SK-N-SH treated with all-trans-retinoic acid at 6 μM for 48 hours (cell line): ENCODE measurements at regions not wholly inside any gene's neighbourhood (a gene's known extent, or its start where the extent isn't known, plus 50 kb on each side); places are given as distances from the start of the nearest gene placed in this dataset.

Experiments used
- ATAC-seq: fragments of 200-7000 bp; cut with Tn5 transposase; 3 replicates; pipeline ENCODE4 v1.9.1; 2020; ENCODE audit warnings: mild to moderate bottlenecking, moderate library complexity
- ARNTL ChIP-seq: fragments of 450-650 bp; formaldehyde crosslinking; IDR thresholded peaks from 2 replicates; pipeline ENCODE4 v1.5.0; 2020; ENCODE audit warnings: low read depth, mild to moderate bottlenecking, moderate library complexity, borderline replicate concordance
- CSDC2 ChIP-seq: fragments of 250-450 bp; sonication (Bioruptor Pico); IDR thresholded peaks from 2 replicates; pipeline ENCODE4 v1.5.0; 2020; ENCODE audit warnings: mild to moderate bottlenecking, moderate library complexity
- ESRRG ChIP-seq: fragments of 250-450 bp; sonication (Bioruptor Pico); IDR thresholded peaks from 2 replicates; pipeline ENCODE4 v1.6.1; 2021; ENCODE audit warnings: mild to moderate bottlenecking
- GLIS3 ChIP-seq: fragments of 250-450 bp; sonication (Bioruptor Pico); IDR thresholded peaks from 2 replicates; pipeline ENCODE4 v1.5.0; 2020; ENCODE audit warnings: mild to moderate bottlenecking, moderate library complexity
- ISL1 ChIP-seq: fragments of 250-450 bp; sonication (Bioruptor Pico); IDR thresholded peaks from 2 replicates; pipeline ENCODE4 v2.1.2; 2022; ENCODE audit warnings: mild to moderate bottlenecking, moderate library complexity
- OSR1 ChIP-seq: fragments of 250-450 bp; sonication (Bioruptor Pico); IDR thresholded peaks from 2 replicates; pipeline ENCODE4 v1.8.0; 2022; ENCODE audit warnings: moderate library complexity, mild to moderate bottlenecking, inconsistent platforms
- PPARA ChIP-seq: fragments of 250-450 bp; sonication (Bioruptor Pico); IDR thresholded peaks from 2 replicates; pipeline ENCODE4 v1.5.0; 2020; ENCODE audit warnings: mild to moderate bottlenecking, borderline replicate concordance
- RARB ChIP-seq: fragments of 250-450 bp; sonication (Bioruptor Pico); IDR thresholded peaks from 2 replicates; pipeline ENCODE4 v1.8.0; 2021; ENCODE audit warnings: mild to moderate bottlenecking, moderate library complexity
- SNAI2 ChIP-seq: fragments of 250-450 bp; sonication (Bioruptor Pico); IDR thresholded peaks from 2 replicates; pipeline ENCODE4 v1.5.0; 2020; ENCODE audit warnings: mild to moderate bottlenecking, moderate library complexity
- TCF4 ChIP-seq: fragments of 250-450 bp; sonication (Bioruptor Pico); IDR thresholded peaks from 2 replicates; pipeline ENCODE4 v1.8.0; 2021; ENCODE audit warnings: mild to moderate bottlenecking, moderate library complexity, borderline replicate concordance
- TOX ChIP-seq: fragments of 250-450 bp; sonication (Bioruptor Pico); IDR thresholded peaks from 2 replicates; pipeline ENCODE4 v1.8.0; 2021; ENCODE audit warnings: mild to moderate bottlenecking, moderate library complexity, borderline replicate concordance
- ZC3H10 ChIP-seq: fragments of 250-450 bp; sonication (Bioruptor Pico); IDR thresholded peaks from 2 replicates; pipeline ENCODE4 v1.5.1; 2021; ENCODE audit warnings: mild to moderate bottlenecking, moderate library complexity
- ZFP3 ChIP-seq: fragments of 250-450 bp; sonication (Bioruptor Pico); IDR thresholded peaks from 2 replicates; pipeline ENCODE4 v1.5.0; 2020; ENCODE audit warnings: mild to moderate bottlenecking, moderate library complexity
- ZNF70 ChIP-seq: fragments of 450-650 bp; formaldehyde crosslinking; IDR thresholded peaks from 2 replicates; pipeline ENCODE4 v1.5.0; 2020; ENCODE audit warnings: mild to moderate bottlenecking, moderate library complexity
- ZNF8 ChIP-seq: fragments of 450-650 bp; formaldehyde crosslinking; IDR thresholded peaks from 2 replicates; pipeline ENCODE4 v1.5.0; 2020; ENCODE audit warnings: mild to moderate bottlenecking, moderate library complexity
- TF ChIP-seq, protein P1 (sequence below): fragments of 250-450 bp; sonication (Bioruptor Pico); IDR thresholded peaks from 2 replicates; pipeline ENCODE4 v1.5.0; 2020; ENCODE audit warnings: mild to moderate bottlenecking, moderate library complexity
- TF ChIP-seq, protein P2 (sequence below): fragments of 250-450 bp; sonication (Bioruptor Pico); IDR thresholded peaks from 2 replicates; pipeline ENCODE4 v1.5.1; 2021; ENCODE audit warnings: mild to moderate bottlenecking, moderate library complexity
- TF ChIP-seq, protein P3 (sequence below): fragments of 250-450 bp; sonication (Bioruptor Pico); IDR thresholded peaks from 2 replicates; pipeline ENCODE4 v1.8.0; 2021; ENCODE audit warnings: low read depth, mild to moderate bottlenecking, moderate library complexity, borderline replicate concordance
- TF ChIP-seq, protein P4 (sequence below): fragments of 250-450 bp; sonication (Bioruptor Pico); IDR thresholded peaks from 2 replicates; pipeline ENCODE4 v1.8.0; 2020; ENCODE audit warnings: mild to moderate bottlenecking, moderate library complexity, borderline replicate concordance

DNA sequence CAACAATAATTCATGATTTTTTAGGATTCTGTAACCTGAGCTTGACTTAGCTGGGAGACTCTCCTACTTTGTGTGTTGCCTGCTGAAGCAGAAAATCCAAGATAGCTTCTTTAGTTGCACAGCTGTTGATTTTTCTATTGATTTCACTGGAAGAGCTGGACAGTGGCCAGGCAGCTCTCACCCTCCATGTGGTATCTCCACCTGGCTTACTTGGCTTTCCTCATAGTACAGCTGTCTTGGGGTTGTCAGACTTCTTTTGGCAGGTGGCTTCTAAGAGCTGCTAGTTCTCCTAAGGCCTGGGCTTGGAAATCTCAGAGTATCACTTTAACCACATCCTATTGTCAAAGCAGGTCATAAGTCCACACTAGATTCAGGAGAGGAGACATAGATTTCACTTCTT is 130.8 kb upstream of the SPON1 start (continued):
- TF ChIP-seq, protein P1, sequence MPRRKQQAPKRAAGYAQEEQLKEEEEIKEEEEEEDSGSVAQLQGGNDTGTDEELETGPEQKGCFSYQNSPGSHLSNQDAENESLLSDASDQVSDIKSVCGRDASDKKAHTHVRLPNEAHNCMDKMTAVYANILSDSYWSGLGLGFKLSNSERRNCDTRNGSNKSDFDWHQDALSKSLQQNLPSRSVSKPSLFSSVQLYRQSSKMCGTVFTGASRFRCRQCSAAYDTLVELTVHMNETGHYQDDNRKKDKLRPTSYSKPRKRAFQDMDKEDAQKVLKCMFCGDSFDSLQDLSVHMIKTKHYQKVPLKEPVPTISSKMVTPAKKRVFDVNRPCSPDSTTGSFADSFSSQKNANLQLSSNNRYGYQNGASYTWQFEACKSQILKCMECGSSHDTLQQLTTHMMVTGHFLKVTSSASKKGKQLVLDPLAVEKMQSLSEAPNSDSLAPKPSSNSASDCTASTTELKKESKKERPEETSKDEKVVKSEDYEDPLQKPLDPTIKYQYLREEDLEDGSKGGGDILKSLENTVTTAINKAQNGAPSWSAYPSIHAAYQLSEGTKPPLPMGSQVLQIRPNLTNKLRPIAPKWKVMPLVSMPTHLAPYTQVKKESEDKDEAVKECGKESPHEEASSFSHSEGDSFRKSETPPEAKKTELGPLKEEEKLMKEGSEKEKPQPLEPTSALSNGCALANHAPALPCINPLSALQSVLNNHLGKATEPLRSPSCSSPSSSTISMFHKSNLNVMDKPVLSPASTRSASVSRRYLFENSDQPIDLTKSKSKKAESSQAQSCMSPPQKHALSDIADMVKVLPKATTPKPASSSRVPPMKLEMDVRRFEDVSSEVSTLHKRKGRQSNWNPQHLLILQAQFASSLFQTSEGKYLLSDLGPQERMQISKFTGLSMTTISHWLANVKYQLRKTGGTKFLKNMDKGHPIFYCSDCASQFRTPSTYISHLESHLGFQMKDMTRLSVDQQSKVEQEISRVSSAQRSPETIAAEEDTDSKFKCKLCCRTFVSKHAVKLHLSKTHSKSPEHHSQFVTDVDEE: no peak
- TF ChIP-seq OSR1 (CRISPR knock-in tag) (no peak), ZNF8 (no peak), CSDC2 (CRISPR knock-in tag) (no peak), TCF4 (CRISPR knock-in tag) (no peak), ZC3H10 (CRISPR knock-in tag) (no peak), TOX (CRISPR knock-in tag) (no peak), ZFP3 (no peak), SNAI2 (CRISPR knock-in tag) (no peak), ARNTL (CRISPR knock-in tag) (no peak)
- TF ChIP-seq, protein P2, sequence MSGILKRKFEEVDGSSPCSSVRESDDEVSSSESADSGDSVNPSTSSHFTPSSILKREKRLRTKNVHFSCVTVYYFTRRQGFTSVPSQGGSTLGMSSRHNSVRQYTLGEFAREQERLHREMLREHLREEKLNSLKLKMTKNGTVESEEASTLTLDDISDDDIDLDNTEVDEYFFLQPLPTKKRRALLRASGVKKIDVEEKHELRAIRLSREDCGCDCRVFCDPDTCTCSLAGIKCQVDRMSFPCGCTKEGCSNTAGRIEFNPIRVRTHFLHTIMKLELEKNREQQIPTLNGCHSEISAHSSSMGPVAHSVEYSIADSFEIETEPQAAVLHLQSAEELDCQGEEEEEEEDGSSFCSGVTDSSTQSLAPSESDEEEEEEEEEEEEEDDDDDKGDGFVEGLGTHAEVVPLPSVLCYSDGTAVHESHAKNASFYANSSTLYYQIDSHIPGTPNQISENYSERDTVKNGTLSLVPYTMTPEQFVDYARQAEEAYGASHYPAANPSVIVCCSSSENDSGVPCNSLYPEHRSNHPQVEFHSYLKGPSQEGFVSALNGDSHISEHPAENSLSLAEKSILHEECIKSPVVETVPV (CRISPR knock-in tag): no peak
- TF ChIP-seq, protein P3, sequence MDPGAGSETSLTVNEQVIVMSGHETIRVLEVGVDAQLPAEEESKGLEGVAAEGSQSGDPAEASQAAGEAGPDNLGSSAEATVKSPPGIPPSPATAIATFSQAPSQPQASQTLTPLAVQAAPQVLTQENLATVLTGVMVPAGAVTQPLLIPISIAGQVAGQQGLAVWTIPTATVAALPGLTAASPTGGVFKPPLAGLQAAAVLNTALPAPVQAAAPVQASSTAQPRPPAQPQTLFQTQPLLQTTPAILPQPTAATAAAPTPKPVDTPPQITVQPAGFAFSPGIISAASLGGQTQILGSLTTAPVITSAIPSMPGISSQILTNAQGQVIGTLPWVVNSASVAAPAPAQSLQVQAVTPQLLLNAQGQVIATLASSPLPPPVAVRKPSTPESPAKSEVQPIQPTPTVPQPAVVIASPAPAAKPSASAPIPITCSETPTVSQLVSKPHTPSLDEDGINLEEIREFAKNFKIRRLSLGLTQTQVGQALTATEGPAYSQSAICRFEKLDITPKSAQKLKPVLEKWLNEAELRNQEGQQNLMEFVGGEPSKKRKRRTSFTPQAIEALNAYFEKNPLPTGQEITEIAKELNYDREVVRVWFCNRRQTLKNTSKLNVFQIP: no peak
- TF ChIP-seq, all 23 proteins: peak for 0

DNA sequence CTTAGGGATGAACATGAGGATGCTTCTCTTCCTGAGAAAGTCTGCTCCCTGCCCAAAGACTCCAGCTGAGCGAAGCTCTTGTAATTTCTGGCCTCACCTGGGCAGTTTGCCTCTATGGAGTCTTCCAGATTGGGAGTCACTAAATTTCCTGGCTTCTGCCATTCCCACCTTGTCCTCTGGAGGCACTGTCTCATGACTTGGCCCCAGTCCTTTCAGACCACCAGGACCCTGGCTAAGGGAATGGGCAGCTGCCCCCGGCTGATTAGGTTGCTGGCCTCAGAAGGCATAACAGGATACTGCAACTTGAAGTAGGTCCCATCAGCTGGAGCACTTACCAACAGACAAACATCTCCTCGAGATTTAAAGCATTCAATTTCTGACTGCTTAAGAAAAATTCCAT is 128.1 kb upstream of the SPON1 start:
- no peak for ATAC-seq
- TF ChIP-seq ZFP3 (no peak), ZNF70 (CRISPR knock-in tag) (no peak), ESRRG (CRISPR knock-in tag) (no peak), GLIS3 (no peak), PPARA (CRISPR knock-in tag) (no peak), RARB (CRISPR knock-in tag) (no peak), SNAI2 (CRISPR knock-in tag) (no peak)
- TF ChIP-seq, protein P2 (CRISPR knock-in tag): no peak
- TF ChIP-seq, protein P4, sequence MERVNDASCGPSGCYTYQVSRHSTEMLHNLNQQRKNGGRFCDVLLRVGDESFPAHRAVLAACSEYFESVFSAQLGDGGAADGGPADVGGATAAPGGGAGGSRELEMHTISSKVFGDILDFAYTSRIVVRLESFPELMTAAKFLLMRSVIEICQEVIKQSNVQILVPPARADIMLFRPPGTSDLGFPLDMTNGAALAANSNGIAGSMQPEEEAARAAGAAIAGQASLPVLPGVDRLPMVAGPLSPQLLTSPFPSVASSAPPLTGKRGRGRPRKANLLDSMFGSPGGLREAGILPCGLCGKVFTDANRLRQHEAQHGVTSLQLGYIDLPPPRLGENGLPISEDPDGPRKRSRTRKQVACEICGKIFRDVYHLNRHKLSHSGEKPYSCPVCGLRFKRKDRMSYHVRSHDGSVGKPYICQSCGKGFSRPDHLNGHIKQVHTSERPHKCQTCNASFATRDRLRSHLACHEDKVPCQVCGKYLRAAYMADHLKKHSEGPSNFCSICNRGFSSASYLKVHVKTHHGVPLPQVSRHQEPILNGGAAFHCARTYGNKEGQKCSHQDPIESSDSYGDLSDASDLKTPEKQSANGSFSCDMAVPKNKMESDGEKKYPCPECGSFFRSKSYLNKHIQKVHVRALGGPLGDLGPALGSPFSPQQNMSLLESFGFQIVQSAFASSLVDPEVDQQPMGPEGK: no peak

DNA sequence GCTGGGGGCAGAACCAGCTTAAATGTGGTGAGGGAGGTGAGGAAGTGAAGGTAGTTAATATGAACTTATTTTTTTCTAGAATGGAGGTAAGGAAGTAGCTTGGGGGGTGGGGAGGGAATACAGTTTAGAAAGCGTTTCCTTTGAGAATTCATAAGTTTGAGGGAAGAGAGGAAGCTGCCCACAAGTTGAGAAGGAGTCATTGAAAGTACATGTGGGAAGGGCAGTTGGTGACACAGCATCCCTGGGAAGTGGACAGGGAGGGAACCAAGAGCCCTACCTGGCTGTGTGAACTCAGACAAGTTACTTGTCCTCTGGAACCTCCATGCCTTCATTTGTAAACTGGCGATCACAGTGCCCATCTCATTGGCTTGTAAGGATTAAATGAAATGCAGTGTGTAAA is 125.9 kb upstream of the SPON1 start:
- no peak for ATAC-seq
- TF ChIP-seq ESRRG (CRISPR knock-in tag): no peak
- no peak for TF ChIP-seq TCF4 (CRISPR knock-in tag)
- TF ChIP-seq ISL1 (CRISPR knock-in tag): no peak
- TF ChIP-seq, protein P3: no peak
- no peak for TF ChIP-seq TOX (CRISPR knock-in tag)
- TF ChIP-seq CSDC2 (CRISPR knock-in tag): no peak
- TF ChIP-seq ARNTL (CRISPR knock-in tag): no peak
